Fibroblast of skin of back (primary cell): ENCODE measurements at regions not wholly inside any gene's neighbourhood (a gene's known extent, or its start where the extent isn't known, plus 50 kb on each side); places are given as distances from the start of the nearest gene placed in this dataset.
"Not testable (repeated sequence)": the region's sequence is repeated elsewhere in the genome, so short reads cannot be mapped to it uniquely, and the experiment has no call there.

Experiments
- DNase-seq: peaks from one replicate; pipeline ENCODE4 v3.0.0-alpha.2; 2013

DNA sequence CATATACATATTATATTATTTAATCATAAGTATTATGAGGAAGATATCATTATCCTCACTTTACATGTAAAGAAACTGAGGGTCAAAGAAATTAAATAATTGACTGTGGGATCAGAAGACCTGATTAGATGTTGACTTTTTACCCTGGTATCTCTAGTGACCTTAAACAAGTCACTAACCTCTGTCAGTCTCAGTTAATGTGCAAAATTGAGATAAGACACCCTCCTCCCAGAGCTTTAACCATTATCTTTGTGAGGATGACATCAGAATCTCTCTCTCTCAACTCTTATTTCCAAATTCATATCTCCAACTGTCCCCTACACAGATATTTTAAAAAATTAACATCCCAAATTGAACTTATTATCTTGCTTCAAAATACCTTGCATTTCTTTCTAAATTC lies 177.8 kb downstream of the KLHL28 start:
- no peak for DNase-seq

DNA sequence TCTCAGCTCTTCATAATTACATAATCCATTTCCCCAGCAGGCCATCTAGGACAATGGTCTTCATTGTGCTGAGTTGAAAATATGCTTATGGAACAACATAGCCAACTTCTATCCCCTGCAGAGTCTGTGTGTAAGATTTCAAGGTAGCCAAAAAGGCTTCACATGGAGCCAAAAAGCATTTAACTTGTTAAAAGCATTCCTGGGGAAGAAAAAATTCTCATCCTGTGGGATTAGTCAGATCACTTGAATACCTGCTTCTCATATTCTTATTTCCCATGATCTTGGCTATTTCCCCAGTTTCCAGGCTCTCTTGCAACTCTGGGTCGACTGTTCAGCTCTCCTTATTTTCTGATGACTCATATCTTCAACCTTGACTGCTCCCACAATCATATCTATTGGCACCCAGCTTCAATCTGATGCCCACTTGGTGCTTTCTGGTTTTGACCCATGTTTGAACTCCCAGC lies 178.9 kb downstream of the KLHL28 start:
- peak; percentile 2 for DNase-seq

DNA sequence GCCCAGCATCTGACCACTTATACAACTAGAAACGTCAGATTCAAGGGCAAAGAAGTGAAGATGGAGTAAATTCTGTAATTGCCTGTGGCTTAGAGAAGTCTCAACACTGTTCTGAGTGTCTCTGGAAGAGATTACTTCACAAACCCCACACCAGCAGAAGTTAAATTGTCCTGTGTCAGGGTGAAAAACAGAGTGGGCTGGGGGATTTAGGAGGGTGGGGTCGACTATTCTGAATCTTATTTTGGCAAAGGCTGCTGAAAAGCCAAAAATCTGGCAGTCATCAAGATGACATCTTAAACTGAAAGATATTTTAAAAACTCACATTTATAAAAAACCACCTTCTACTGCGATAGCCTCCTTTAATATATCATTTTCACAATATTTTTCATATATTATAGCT lies 180.8 kb downstream of the KLHL28 start:
- DNase-seq = no peak

DNA sequence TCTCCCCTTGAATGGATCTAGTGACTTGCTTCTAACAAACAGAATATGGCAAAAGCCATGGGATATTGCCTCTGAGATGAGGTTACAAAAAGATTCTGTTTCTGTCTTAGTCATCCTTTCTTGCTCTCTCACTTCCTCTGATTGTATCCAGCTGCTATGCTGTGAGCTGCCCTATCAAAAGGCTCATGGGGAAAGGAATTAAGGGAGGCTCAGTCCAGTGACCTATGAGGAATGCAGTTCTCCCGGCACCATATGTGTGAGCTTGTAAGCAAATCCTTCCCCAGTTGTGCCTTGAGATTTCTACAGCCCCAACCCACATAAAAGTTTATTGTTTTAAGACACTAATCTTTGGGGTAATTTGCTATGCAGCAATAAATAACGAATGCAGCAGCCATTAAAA lies 183.1 kb downstream of the KLHL28 start:
- DNase-seq = peak; percentile 49

DNA sequence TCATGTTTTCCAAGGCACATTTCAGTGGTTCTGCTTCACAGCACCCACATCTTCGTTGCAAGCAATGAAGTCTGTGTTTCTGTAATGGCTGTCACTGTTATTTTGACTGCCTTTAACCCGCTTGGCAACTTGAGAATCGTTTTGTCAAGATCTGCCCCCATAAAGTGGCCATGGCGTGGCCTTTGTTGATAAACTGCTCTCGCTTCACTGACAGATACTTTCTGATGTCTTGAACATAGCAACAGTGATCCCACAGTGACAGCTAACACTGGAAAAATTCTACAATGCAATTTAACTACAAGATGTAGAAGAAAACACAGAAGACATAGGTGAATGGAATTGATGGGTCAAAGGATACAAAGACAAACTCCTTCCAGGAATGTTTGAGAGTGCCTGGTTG lies 184.2 kb downstream of the KLHL28 start:
- no peak for DNase-seq

DNA sequence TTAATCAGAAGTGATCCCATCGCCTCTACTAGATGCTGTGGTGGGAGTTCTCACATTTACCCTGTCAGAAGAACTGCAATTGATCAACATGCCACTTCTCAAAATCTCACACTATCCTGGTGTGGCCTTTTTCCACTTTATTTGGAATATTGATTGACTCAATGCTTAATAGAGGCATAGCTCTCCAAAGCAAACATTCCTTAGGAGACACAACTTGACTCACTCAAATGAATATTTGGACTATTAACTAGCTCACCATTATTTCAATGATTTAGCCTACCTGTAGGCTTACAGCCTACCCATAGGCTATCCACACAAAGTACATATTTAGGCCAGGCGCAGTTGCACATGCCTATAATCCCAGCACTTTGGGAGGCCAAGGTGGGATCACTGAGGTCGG lies 186.5 kb downstream of the KLHL28 start:
- no peak for DNase-seq

DNA sequence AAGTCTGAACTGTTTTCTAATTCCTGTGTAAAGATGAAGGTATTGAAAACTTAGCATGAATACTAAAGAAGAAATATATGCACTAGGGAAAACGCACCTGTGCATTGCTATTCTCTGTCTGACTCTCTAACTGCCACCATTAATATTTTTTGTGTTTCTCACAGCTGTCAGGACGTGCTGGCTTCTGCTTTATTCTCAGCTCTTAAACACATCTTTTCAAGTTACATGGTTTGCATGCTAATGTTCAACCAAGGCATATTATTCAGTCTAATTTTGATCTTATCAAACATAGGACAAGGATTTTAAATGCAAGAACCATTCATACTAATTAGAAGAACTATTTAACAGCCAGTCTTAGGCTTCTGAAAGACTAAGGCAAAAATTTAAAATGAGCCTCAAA lies 187.4 kb downstream of the KLHL28 start:
- no peak for DNase-seq

DNA sequence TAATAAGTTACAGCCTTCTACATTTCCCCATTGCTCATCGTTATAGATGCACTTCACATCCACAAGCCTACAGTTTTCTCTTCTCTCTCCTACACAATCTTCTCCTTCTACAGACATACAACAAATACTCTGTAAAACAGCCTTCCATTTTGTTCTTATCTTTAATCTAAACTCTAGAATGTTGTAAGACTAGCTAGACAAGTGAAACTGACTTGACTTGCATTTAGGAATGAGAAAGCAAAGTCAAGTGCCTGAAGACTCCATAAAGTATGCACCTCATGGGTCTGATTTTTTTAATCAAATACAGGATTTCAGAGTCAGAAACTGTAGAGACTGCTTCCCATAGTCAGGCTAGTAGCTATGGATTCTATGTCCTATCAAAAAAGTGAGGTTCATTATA lies 190.3 kb downstream of the KLHL28 start:
- DNase-seq = no peak

DNA sequence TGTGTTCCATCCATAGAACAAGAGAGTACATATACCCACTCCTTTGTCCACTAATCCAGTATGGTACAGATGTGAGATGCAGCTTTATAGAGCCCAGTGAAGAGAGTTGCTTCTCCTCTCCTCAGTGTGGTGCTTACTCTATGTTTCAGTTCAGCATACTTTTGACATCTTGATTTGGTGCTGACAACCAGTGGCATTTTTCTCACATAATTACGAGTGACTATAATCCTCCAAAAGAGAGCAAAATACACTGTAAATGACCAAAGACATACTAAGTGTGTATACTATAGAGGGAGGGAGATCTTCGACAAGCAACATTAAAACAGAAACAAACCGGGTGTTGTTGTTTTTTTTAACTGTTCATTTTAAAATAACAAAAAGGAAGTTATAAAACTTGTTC lies 191.5 kb downstream of the KLHL28 start:
- DNase-seq = no peak

DNA sequence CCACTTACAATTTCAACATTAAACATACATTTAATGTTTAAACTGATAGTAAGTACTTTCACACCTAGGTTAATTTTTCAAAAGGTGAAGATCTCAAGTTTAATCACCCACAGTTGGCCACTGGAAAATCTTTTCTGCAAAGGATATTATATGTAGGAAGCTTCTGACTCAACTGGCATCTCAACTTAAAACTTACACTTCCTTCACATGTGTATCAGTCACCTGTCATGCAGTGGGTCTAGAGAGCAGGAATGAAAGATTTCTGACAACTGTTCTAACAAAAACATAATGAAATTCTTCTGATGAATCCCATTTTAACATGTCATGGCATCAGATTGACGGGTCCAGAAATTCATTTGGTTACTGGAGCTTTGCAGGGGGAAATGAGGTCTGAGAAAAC lies 192.8 kb downstream of the KLHL28 start:
- DNase-seq = no peak

DNA sequence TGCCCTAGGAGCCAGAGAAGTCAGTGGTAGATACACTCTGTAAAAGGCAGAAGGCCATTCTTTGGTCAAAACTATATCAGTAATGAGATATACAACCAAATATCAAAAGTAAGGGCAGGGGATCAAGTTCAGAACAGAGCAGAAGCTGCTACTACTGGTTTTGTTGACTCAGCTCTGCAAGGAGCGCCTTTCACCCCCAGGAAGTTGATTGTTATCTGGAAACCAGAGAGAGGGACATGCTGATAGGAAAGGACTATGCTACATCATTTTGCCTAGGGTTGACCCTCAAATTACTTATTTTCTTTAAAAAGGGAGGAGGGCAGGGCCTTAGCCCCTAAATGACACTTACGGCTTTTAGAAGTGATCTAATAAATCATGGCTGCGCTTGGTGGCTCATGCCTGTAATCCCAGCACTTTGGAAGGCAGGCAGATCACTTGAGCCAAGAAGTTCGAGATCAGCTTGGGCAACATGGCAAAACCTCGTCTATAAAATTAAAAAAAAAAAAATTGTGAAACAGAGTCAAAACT lies 194.0 kb downstream of the KLHL28 start:
- DNase-seq = no peak

DNA sequence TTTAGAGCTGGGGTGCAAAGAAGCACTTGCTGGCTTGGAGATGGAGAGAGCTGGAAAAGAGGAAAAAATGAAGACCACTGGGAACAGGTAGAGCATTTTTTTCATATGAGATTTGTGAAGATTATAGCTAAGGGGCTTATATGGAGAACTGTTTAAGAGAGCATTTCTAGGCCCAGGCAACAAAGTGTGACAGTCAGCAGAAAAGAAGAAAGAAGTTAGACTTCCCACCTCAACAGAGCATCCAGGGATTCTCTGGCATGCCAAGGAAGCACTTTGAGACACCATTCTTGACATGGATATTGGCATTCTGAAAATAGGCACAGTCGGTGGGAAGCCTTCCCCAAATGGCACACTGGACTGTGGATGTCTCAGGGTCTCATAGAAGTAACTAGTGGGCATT lies 195.5 kb downstream of the KLHL28 start:
- no peak for DNase-seq

DNA sequence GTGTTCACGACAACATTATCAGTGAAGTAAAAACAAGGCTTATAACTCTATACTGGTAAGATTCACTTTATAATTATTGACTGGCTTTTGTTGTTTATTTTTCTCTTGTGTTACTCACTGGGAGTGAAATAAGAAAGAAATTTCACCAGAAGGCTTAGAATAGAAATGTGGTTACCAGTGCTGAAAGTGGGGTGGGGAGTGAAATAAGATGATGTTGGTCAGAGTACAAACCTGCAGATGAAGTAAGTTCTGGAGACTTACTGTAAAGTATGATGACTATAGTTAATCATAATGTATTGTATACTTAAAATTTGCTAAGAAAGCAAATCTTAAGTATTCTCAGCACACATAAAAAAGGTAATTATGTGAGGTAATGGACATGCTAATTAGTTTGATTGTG lies 198.4 kb downstream of the KLHL28 start:
- DNase-seq = no peak

DNA sequence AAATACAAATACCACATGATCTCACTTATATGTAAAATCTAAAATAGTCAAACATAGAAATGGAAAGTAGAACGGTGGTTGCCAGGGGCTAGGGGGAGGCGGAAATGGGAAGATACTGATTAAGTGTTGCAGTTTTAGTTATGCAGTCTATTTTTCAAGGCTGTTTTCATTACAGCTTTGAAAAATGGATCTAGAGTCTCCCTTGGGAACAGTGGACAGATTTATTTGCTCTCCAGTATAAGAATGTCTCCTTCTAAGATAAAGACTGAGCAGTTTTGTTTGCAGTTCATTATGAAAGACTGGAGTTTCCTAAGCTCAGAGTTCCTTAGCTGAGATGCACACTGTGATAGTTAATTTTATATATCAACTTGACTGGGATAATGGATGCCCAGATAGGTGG lies 202.5 kb downstream of the KLHL28 start:
- DNase-seq = no peak

DNA sequence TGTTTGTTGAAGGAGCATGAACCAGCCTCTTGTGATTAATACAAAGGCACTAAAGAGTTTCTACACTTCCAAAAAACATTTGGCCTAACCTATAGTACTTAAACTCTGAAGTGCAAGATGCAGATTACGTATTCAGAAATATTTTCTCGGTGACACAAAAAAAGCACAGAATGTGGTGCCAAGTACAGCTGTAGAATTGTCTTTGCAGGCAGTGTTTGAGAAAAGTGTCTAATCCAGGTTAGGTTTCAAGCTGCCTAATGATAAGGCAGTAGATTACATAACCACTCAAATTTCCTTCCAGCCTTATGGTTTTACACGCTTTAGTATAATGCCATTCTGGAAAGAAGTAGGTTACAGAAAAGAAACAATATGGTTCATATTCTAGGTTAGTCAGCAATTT lies 205.2 kb downstream of the KLHL28 start:
- no peak for DNase-seq

DNA sequence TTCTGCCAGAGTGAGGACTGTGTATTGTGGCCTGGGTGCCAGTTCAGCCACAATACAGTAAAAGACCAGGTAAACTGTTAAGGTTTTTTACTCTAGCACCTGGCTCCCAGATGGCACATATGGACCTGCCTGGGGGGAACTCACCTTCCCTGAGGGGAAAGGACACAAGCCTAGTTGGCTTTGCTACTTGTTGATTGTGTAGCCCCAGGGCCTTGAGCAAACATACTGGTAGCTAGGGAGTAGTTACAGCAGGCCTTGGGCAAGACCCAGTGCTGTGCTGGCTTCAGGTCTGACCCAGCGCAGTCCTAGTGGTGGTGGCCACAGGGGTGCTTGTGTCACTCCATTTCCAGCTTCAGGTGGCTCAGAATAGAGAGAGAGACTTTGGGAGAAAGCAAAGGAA lies 216.4 kb downstream of the KLHL28 start:
- no peak for DNase-seq

DNA sequence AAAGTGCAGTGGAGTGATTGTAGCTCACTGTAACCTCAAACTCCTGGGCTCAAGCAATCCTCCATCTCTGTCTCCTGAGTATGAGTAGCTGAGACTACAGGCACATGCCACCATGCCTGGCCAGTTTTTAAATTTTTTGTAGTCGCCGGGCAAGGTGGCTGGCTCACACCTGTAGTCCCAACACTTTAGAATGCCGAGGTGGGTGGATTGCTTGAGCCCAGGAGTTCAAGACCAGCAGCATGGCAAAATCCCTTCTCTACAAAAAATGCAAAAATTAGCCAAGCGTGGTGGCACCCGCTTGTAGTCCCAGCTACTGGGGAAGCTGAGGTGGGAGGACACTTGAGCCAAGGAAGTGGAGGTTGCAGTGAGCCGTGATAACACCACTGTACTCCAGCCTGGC lies 219.5 kb downstream of the KLHL28 start:
- no peak for DNase-seq

DNA sequence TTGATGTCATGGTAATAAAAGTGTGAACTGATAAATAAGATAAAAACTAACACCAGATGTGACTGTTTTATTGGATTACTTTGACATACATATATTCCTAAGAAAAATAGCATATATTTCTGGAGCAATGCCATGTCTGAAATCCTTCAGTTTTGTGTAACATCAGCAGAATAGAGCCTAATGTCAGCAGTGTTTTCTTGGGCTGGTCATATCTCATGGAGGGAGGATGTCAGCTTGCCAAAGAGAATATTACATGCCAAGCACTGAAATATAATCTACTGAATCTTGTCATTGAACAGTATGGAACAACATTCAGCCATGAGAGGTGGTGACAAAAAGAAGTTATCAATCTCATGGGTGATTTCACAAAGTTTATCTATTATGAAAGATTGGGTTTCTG lies 220.3 kb downstream of the KLHL28 start:
- no peak for DNase-seq

DNA sequence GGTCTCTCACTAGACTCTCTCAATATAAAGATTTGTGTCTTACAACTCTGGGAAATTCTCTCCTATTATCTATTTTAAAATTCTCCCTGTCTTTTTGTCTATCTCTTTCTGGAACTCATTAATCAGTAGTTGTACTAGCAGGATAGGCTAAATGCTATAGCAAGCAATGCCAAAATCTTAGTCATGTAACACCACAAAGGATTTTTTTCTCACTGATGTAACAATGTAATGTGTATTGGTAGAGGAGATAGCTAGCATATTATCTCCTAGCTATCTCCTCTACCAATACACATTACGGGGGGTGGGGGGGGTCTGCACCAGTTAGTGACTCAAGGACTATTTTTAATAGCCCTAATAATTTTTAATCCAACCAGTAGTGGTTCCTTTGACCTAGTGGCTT lies 225.4 kb downstream of the KLHL28 start:
- DNase-seq = no peak

DNA sequence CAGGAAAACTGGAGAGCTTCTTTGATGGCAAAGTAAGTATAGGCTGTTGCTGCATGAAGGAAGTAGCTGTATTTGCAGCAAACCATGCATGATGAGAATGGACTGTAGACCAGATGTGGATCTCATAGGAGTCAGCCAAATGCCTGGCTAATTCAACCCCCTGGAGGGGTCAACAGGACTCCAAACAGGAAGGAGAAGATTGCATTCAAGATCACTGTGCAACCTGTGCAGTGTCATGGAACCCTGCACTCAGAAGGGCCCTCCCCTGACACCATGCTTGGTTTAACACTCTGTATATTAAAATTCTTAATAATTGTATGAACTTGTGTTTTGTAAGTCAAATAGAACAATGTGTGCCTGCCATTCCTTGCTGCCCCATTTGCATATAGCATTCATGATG lies 225.1 kb upstream of the FSCB start:
- DNase-seq = no peak

DNA sequence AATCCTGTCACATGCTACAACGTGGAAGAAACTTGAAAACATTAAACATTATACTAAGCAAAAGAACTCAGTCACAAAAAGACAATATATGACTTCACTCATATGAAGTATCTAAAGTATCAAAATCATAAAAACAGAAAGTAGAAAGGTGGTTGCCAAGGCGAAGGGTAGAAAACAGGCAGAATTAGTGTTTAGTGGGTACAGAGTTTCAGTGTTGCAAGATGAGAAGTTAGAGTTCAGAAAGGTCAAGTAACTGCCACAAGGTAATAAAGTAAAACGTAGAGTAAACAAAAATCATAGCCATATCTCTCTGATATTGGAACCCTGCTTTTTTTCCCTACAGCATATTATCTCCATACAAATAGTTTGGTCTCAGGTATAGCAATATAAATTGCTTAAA lies 223.8 kb upstream of the FSCB start:
- no peak for DNase-seq

DNA sequence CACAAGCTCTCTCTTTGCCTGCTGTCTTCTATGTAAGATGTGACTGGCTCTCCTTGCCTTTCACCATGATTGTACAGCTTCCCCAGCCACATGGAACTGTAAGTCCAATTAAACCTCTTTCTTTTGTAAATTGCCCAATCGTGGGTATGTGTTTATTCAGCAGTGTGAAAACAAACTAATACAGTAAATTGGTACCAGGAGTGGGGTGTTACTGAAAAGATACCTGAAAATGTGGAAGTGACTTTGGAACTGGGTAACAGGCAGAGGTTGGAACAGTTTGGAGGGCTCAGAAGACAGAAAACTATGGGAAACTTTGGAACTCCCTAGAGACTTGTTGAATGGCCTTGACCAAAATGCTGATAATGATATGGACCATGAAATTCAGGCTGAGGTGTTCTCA lies 214.3 kb upstream of the FSCB start:
- not testable (repeated sequence) for DNase-seq

DNA sequence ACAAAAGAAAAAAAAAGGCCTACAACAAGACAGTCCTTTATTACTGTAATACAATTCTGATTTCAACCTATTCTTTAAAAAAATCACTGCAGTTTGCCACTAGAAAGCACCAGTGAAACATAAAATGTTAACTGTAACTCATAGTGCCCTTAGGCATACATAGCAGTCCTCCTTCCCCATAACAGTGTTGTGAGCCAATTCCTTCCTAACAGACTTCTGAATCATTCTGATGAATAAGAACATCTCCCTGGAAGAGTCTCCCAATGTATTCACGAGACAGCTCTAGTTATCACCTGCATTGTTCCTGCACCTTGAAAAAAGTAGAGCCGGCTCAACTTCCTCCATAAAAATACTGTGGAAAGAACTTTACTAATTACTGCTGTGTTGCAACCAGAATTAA lies 213.6 kb upstream of the FSCB start:
- no peak for DNase-seq

DNA sequence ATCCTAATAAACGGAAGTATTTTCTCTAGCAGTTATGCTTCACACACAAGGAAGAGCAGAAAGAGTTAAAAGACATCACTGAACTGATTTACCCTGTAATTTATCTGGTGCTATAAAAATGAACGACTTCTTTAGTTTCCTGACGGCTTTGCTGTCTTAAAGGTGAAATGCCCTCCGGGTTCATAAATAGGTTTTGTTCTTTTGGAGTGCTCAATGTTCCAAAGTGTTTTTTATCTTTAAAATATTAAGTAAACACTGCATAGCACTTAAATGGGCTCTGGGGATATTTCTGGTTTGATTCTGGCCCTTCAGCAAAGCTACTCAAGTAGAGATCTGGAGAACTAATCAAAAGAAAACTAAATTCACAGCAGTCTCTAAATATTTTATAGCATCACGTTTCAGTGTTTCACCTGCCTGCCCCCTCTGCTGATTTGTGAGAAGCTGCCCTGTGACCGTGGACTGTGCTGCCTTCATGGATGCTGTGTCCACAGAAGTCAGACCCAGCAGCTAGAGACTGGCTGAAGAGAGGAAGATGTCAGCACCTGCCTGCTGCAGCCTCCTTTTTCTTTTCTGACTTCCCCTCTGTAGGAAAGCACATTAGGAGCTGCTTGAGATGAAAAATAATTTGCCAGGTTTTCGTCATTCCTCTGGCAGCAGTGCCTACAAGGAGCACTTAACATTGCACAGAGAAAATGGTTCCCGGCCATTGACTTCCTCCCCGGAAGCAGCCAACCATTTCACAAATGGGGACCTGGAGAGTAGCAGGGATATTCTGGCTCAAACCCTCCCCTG lies 205.1 kb upstream of the FSCB start:
- no peak for DNase-seq
